ENCODE measurements at regions not wholly inside any gene's neighbourhood (a gene's known extent, or its start where the extent isn't known, plus 50 kb on each side); places are given as distances from the start of the nearest gene placed in this dataset.

GRCh38 chr3:174483254-174483653, 375.9 kb upstream of the NAALADL2 start:
- no peak for TF ChIP-seq FOXA1 (IDR thresholded peaks at IDR 0.05)
- no peak for TF ChIP-seq CTCF (IDR thresholded peaks at IDR 0.05; ENCODE audit: low read depth, low read length, missing input control)
- no peak for TF ChIP-seq MAX (IDR thresholded peaks at IDR 0.05)
- TF ChIP-seq TAF1 (conservative IDR thresholded peaks at IDR 0.05) = no peak
- TF ChIP-seq YY1 (IDR thresholded peaks at IDR 0.05) = no peak
- no peak for TF ChIP-seq ZBTB33 (IDR thresholded peaks at IDR 0.05)
- no peak for TF ChIP-seq RAD21 (IDR thresholded peaks at IDR 0.05)
- TF ChIP-seq, protein P1, sequence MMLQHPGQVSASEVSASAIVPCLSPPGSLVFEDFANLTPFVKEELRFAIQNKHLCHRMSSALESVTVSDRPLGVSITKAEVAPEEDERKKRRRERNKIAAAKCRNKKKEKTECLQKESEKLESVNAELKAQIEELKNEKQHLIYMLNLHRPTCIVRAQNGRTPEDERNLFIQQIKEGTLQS (IDR thresholded peaks at IDR 0.05) = no peak
- TF ChIP-seq JUND (IDR thresholded peaks at IDR 0.05) = no peak
- TF ChIP-seq SP1 (IDR thresholded peaks at IDR 0.05) = no peak
- TF ChIP-seq, protein P2, sequence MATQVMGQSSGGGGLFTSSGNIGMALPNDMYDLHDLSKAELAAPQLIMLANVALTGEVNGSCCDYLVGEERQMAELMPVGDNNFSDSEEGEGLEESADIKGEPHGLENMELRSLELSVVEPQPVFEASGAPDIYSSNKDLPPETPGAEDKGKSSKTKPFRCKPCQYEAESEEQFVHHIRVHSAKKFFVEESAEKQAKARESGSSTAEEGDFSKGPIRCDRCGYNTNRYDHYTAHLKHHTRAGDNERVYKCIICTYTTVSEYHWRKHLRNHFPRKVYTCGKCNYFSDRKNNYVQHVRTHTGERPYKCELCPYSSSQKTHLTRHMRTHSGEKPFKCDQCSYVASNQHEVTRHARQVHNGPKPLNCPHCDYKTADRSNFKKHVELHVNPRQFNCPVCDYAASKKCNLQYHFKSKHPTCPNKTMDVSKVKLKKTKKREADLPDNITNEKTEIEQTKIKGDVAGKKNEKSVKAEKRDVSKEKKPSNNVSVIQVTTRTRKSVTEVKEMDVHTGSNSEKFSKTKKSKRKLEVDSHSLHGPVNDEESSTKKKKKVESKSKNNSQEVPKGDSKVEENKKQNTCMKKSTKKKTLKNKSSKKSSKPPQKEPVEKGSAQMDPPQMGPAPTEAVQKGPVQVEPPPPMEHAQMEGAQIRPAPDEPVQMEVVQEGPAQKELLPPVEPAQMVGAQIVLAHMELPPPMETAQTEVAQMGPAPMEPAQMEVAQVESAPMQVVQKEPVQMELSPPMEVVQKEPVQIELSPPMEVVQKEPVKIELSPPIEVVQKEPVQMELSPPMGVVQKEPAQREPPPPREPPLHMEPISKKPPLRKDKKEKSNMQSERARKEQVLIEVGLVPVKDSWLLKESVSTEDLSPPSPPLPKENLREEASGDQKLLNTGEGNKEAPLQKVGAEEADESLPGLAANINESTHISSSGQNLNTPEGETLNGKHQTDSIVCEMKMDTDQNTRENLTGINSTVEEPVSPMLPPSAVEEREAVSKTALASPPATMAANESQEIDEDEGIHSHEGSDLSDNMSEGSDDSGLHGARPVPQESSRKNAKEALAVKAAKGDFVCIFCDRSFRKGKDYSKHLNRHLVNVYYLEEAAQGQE (IDR thresholded peaks at IDR 0.05) = no peak
